Type B pancreatic cell (in vitro differentiated cells): ENCODE measurements at regions not wholly inside any gene's neighbourhood (a gene's known extent, or its start where the extent isn't known, plus 50 kb on each side); places are given as distances from the start of the nearest gene placed in this dataset.

Source experiments
- DNase-seq: peaks from one replicate; pipeline ENCODE4 v3.0.0; 2021; ENCODE audit warnings: mixed read lengths; ENCODE audit not compliant: unreplicated experiment; ENCODE audit errors: extremely low spot score
- H3K27ac Mint-ChIP-seq: 2 replicates; pipeline ENCODE4 v1.8.0; 2021; ENCODE audit warnings: mild to moderate bottlenecking, mixed read lengths
- H3K27me3 Mint-ChIP-seq: 2 replicates; pipeline ENCODE4 v1.8.0; 2021; ENCODE audit warnings: mixed read lengths
- H3K36me3 Mint-ChIP-seq: 2 replicates; pipeline ENCODE4 v1.8.0; 2021; ENCODE audit warnings: mixed read lengths
- H3K4me1 Mint-ChIP-seq: one replicate; pipeline ENCODE4 v1.8.0; 2021; ENCODE audit warnings: mixed read lengths; ENCODE audit not compliant: unreplicated experiment
- H3K4me3 Mint-ChIP-seq: 2 replicates; pipeline ENCODE4 v1.8.0; 2021; ENCODE audit warnings: mild to moderate bottlenecking, mixed read lengths
- H3K9me3 Mint-ChIP-seq: 2 replicates; pipeline ENCODE4 v1.8.0; 2021; ENCODE audit warnings: mixed read lengths
- CTCF ChIP-seq: fragments of 200-600 bp; sonication (generic); conservative IDR thresholded peaks from 2 replicates; pipeline ENCODE4 v1.5.0; 2021; ENCODE audit warnings: antibody characterized with exemption, mild to moderate bottlenecking

GRCh38 chr2:228697456-228697855, 516.0 kb upstream of the SPHKAP start:
- Mint-ChIP-seq H3K27ac (no peak overlapping the region), H3K4me3 (no peak overlapping the region), H3K4me1 (peaks cover 5% of the 10 kb centered on the region), H3K9me3 (no peaks in the 10 kb centered on the region), H3K27me3 (no peaks in the 10 kb centered on the region), H3K36me3 (no peaks in the 10 kb centered on the region)
- DNase-seq: no peak
- no peak for TF ChIP-seq CTCF

DNA sequence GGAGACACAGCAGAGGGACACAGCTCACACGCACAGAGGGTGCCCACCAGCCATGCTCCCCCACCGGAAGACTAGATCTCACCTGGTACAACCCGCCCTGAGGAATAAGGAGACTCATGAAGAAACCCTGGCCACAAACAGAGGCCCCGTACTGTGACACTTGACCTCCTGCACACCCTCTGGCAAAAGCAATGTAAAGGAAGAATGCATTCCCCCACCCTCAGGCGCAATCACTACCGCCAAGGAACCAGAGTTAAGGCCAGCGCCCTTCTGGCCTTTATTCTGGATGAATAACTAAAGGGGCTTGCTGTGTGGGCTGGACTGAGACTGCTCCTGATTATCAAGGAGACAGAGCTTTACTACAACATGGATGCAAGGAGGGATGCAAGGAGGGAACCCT, 509.2 kb upstream of the SPHKAP start:
- Mint-ChIP-seq H3K27ac (no peak overlapping the region), H3K4me3 (no peak overlapping the region), H3K27me3 (no peaks in the 10 kb centered on the region), H3K36me3 (no peaks in the 10 kb centered on the region), H3K4me1 (no peaks in the 10 kb centered on the region), H3K9me3 (no peaks in the 10 kb centered on the region)
- no peak for TF ChIP-seq CTCF
- no peak for DNase-seq

DNA sequence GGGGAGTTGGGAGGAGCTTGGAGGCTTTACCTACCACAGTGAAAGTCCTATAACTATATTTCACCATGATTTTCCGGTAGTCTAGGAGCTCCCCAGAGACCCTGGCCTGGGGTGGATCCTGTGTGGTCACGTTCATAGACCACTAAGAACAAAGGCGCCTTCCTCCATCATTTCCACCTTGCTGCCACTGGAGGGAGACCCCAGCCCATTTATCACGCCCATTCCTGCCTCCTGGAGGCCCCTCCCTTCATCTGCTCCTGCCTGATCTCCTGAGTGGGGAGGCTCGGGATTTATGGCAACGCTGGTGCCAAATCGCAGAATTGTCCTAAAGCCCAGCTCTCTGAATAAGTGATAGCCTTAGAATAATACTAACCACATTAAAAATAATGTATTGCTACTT, 507.6 kb upstream of the SPHKAP start:
- H3K4me3 Mint-ChIP-seq: no peak overlapping the region
- H3K36me3 Mint-ChIP-seq: no peaks in the 10 kb centered on the region
- no peaks in the 10 kb centered on the region for H3K27me3 Mint-ChIP-seq
- TF ChIP-seq CTCF: peak; percentile 75
- H3K9me3 Mint-ChIP-seq: no peaks in the 10 kb centered on the region
- DNase-seq: no peak
- no peaks in the 10 kb centered on the region for H3K4me1 Mint-ChIP-seq
- no peak overlapping the region for H3K27ac Mint-ChIP-seq

GRCh38 chr2:228688007-228688645, 506.6 kb upstream of the SPHKAP start:
- no peaks in the 10 kb centered on the region for H3K9me3 Mint-ChIP-seq

GRCh38 chr2:228681979-228682378, 500.5 kb upstream of the SPHKAP start:
- H3K36me3 Mint-ChIP-seq: no peaks in the 10 kb centered on the region
- H3K9me3 Mint-ChIP-seq: no peaks in the 10 kb centered on the region
- no peaks in the 10 kb centered on the region for H3K27me3 Mint-ChIP-seq
- TF ChIP-seq CTCF: no peak
- no peak overlapping the region for H3K4me3 Mint-ChIP-seq
- H3K27ac Mint-ChIP-seq: no peak overlapping the region
- DNase-seq: no peak
- H3K4me1 Mint-ChIP-seq: no peaks in the 10 kb centered on the region

More at GRCh38 chr2:228688007-228688645, 506.6 kb upstream of the SPHKAP start:
- Mint-ChIP-seq H3K36me3 (no peaks in the 10 kb centered on the region), H3K4me1 (no peaks in the 10 kb centered on the region), H3K4me3 (no peak overlapping the region), H3K27me3 (no peaks in the 10 kb centered on the region), H3K27ac (no peak overlapping the region)
- DNase-seq: no peak
- TF ChIP-seq CTCF: no peak

DNA sequence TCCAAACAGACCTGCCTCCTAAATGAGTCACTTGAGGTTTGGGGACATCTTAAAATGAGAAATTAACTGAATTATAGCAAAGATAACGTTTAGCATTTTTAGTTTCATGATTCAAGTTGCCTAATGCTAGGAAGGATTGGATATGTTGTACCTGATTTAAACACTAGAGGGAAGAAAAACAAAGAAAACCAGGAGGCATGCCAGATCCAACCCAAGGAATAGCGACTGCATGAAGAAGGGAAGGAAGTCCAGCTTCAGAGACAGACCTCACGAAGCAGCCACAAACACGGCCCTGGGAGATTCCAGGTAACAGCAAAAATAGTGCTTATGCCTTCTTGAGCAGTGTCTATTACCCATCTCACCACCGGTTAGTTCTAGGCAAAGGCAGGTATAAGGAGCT, 499.9 kb upstream of the SPHKAP start:
- Mint-ChIP-seq H3K27ac (no peak overlapping the region), H3K27me3 (no peaks in the 10 kb centered on the region), H3K9me3 (no peaks in the 10 kb centered on the region), H3K36me3 (no peaks in the 10 kb centered on the region), H3K4me3 (no peak overlapping the region), H3K4me1 (no peaks in the 10 kb centered on the region)
- DNase-seq: no peak
- peak; percentile 69 for TF ChIP-seq CTCF
